ENCODE measurements at regions not wholly inside any gene's neighbourhood (a gene's known extent, or its start where the extent isn't known, plus 50 kb on each side); places are given as distances from the start of the nearest gene placed in this dataset.

DNA sequence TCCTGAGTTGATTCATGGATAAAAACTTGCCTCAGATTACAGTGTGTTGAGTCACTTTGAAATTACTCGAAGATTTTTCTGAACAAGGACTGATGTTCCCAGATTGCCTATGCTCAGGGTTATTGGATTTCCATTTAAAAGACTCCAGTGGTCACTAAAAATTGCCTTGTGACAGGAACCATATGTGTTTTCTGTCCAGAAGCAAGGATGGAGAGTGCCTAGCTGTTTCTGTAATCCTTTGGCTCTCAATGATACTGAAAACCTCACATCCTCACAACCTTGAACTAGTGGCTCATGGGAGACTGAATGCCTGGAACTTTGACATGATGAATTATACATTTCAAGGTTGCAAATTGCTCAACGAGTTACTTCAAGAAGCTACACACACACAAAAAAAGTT lies 1271.8 kb downstream of the BRINP3 start:
- Histone ChIP-seq H3K9me3 (no peaks in the 10 kb centered on the region), H3K27ac (no peak overlapping the region), H3K27me3 (no peaks in the 10 kb centered on the region), H3K4me1 (no peaks in the 10 kb centered on the region), H3K4me3 (no peak overlapping the region), H3K36me3 (no peaks in the 10 kb centered on the region)
- no peak for DNase-seq
- 40 to 43% methylated on average over 2 of the region's 2 CpGs for WGBS, 2 donors
- TF ChIP-seq POLR2A (IDR thresholded peaks at IDR 0.05), result no peak
- TF ChIP-seq, protein P1, sequence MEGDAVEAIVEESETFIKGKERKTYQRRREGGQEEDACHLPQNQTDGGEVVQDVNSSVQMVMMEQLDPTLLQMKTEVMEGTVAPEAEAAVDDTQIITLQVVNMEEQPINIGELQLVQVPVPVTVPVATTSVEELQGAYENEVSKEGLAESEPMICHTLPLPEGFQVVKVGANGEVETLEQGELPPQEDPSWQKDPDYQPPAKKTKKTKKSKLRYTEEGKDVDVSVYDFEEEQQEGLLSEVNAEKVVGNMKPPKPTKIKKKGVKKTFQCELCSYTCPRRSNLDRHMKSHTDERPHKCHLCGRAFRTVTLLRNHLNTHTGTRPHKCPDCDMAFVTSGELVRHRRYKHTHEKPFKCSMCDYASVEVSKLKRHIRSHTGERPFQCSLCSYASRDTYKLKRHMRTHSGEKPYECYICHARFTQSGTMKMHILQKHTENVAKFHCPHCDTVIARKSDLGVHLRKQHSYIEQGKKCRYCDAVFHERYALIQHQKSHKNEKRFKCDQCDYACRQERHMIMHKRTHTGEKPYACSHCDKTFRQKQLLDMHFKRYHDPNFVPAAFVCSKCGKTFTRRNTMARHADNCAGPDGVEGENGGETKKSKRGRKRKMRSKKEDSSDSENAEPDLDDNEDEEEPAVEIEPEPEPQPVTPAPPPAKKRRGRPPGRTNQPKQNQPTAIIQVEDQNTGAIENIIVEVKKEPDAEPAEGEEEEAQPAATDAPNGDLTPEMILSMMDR (IDR thresholded peaks at IDR 0.05), result no peak
- intact Hi-C loops (cut with DNase I), result no loop called here

DNA sequence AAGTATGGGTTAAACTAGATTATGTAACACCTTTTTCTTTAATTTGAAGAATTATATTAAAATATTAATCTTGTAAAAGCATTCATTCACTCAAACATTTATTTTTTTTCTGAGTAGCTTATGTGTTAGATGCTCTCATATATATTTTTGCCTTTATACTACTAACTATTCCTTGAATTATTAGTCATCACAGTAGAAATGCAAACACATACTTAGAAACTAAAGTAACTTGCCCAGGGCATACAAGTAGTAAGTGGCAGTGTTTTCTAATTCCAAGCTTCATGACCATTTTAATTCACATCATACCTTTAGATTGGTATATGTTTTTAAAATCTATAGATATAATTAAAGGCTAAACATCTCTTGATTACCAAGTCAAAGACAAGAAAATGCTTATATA lies 1271.0 kb downstream of the BRINP3 start:
- H3K27ac ChIP-seq, result no peak overlapping the region
- no peaks in the 10 kb centered on the region for H3K36me3 ChIP-seq
- H3K27me3 ChIP-seq, result no peaks in the 10 kb centered on the region
- intact Hi-C loops (cut with DNase I), result no loop called here
- TF ChIP-seq POLR2A (IDR thresholded peaks at IDR 0.05), result no peak
- TF ChIP-seq, protein P1 (IDR thresholded peaks at IDR 0.05), result no peak
- H3K4me3 ChIP-seq, result no peak overlapping the region
- DNase-seq, result no peak
- no peaks in the 10 kb centered on the region for H3K9me3 ChIP-seq
- no peaks in the 10 kb centered on the region for H3K4me1 ChIP-seq

DNA sequence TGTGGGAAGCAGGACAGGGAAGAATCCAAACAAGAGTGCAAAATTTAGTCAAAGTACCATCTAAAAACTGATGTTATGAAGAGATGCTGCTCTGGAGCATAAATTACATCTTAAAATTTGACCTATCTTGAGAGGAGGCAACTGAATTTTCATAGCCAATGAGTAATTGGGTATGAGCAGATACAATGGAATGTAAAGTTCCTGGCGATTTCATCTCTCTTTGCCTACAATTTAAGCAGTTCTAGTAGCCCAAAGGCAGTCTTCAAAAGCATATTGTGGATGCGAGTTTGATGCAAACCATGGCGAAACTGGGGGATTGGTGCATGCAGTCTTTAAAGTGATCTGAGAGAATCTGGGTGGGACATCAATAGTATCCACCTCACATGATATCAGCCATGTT lies 1265.9 kb downstream of the BRINP3 start:
- WGBS, 2 donors, result 70 to 81% methylated on average over 3 of the region's 3 CpGs
- no peak overlapping the region for H3K4me3 ChIP-seq

DNA sequence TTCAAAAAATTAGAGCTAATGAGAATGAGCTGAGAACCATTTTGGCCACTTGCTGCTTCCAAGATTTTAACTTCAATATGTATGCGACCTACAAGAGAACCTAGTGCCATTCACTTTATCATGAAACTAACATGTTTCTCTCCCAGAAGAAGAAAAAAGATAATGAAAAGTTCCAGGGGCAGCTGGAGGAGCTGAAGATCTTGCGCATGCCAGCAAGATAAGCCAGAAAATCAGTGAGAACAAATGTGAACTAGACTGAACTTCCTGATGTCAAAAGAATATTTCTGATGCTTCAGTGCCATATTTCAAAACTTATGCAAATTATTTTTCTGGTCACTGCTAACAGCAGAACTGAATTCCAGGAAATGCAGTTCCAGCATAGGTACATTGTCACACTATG lies 1265.1 kb downstream of the BRINP3 start:
- 67 to 83% methylated on average over 2 of the region's 2 CpGs for WGBS, 2 donors
- Histone ChIP-seq H3K4me1 (no peaks in the 10 kb centered on the region), H3K36me3 (no peaks in the 10 kb centered on the region), H3K4me3 (no peak overlapping the region), H3K9me3 (no peaks in the 10 kb centered on the region), H3K27ac (no peak overlapping the region), H3K27me3 (no peaks in the 10 kb centered on the region)
- DNase-seq, result no peak
- intact Hi-C loops (cut with DNase I), result no loop called here
- no peak for TF ChIP-seq POLR2A (IDR thresholded peaks at IDR 0.05)
- TF ChIP-seq, protein P1 (IDR thresholded peaks at IDR 0.05), result no peak

More for the DNA sequence above, 1265.9 kb downstream of the BRINP3 start:
- no peak for DNase-seq
- Histone ChIP-seq H3K36me3 (no peaks in the 10 kb centered on the region), H3K9me3 (no peaks in the 10 kb centered on the region), H3K4me1 (no peaks in the 10 kb centered on the region), H3K27me3 (no peaks in the 10 kb centered on the region), H3K27ac (no peak overlapping the region)
- intact Hi-C loops (cut with DNase I), result no loop called here
- no peak for TF ChIP-seq POLR2A (IDR thresholded peaks at IDR 0.05)
- TF ChIP-seq, protein P1 (IDR thresholded peaks at IDR 0.05), result no peak

DNA sequence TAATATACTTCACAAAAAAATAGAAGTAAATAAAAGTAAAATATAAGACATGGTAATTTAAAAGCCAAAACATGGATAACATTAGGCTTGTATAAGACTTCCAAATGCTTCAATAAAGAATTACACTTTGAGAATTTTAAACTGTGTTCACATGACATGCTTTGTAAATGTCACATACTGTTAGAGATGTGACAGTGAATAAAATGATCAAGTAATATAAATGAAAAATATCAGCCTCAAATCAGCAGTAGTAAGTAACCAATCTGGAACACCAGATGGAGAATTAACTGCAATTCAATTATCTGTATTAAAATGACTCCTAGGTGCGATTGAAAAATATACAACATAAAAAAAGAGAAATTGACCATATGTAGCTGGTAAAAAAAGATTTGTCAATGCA lies 1260.8 kb downstream of the BRINP3 start:
- intact Hi-C loops (cut with DNase I), result no loop called here
- 68 to 74% methylated on average over 1 of the region's 1 CpG for WGBS, 2 donors
- TF ChIP-seq POLR2A (IDR thresholded peaks at IDR 0.05), result no peak
- TF ChIP-seq, protein P1 (IDR thresholded peaks at IDR 0.05), result no peak
- H3K36me3 ChIP-seq, result no peaks in the 10 kb centered on the region
- H3K4me1 ChIP-seq, result no peaks in the 10 kb centered on the region
- H3K27ac ChIP-seq, result no peak overlapping the region
- DNase-seq, result no peak
- no peak overlapping the region for H3K4me3 ChIP-seq
- no peaks in the 10 kb centered on the region for H3K9me3 ChIP-seq
- no peaks in the 10 kb centered on the region for H3K27me3 ChIP-seq

Measured in esophagus squamous epithelium (tissue), 5 donors.